GM12891 (cell line): ENCODE measurements at regions not wholly inside any gene's neighbourhood (a gene's known extent, or its start where the extent isn't known, plus 50 kb on each side); places are given as distances from the start of the nearest gene placed in this dataset.

Source experiments
- POLR2A ChIP-seq: IDR thresholded peaks from 2 replicates; pipeline ENCODE4 v1.6.1; 2011; ENCODE audit warnings: low read depth, low read length, control low read depth
- POU2F2 ChIP-seq: IDR thresholded peaks from 2 replicates; pipeline ENCODE4 v1.6.1; 2011; ENCODE audit warnings: low read depth, mild to moderate bottlenecking, control low read depth, low read length, moderate library complexity

- TF ChIP-seq POLR2A (no peak), POU2F2 (no peak)
Measured at GRCh38 chr10:23885853-23886252, 323.1 kb upstream of the KIAA1217 start.
